HL-60/S4 treated with phorbol 12-myristate 13-acetate at 8.2 ng/mL for 4 days and 3 days (cell line): ENCODE measurements at regions not wholly inside any gene's neighbourhood (a gene's known extent, or its start where the extent isn't known, plus 50 kb on each side); places are given as distances from the start of the nearest gene placed in this dataset.
"Not testable (repeated sequence)": the region's sequence is repeated elsewhere in the genome, so short reads cannot be mapped to it uniquely, and the experiment has no call there.

Source experiments
- in situ Hi-C: fragments of 300-500 bp; cut with MboI; formaldehyde crosslinking; loops from 2 replicates; pipeline ENCODE4 v1.15.0; 2022; ENCODE audit warnings: low sequenced_read_pairs

DNA sequence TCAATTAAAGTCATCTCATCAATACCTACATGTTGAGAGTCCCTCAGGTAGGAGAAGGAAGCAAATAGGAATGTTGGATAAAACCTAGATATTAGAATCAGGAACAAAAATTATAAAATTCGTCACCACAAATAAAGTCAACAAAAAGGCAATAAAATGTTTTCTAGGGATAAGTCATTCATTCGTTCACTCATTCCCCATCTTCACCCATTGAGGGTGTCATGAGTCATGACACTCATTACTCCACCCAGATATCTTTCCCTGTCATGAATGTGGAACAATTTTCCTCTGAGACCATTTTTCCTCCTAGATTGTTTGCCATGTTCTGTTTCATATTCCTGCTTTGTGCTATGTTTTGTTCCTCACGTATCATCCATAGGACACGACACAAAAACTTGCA lies 50.9 kb upstream of the OLIG3 start:
- in situ Hi-C loops = no loop called here

DNA sequence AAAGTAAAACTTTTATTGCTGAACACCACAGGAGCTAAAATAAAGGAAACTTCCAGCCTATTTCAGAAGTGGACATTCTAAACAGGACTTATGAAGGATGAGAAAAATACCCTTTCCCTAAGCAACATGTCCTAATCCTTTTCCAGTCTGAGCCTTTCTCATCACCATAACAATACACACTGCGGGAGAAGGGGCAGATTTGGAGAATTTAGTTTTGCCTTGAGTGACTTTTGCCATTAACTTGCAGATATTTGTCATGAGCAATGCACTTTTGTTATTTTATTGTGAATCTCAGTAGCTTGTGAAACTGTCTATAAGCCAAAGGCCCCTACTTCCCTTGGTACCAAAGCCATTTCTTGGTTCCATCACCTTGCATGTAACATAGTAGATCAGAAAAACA lies 53.0 kb upstream of the OLIG3 start:
- in situ Hi-C loops = no loop called here

DNA sequence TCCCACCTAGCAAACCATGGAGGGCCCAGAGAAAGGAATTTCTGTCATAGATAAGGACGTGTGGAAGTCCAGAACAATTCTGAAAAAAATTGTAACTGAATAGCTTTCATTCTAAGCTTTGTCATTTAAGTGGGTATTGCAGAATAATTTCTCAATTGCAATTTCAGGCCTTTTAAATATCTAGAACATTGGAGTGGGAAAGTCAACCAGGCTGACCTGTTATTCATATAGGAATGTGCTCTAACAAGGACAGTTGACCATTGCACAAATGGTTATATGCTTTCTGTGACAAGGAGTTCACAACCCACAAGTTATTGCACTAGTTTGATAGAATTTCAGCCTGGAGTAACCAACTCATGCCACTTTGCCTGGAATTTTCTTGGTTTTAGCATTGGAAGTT lies 53.4 kb upstream of the OLIG3 start:
- in situ Hi-C loops = no loop called here

DNA sequence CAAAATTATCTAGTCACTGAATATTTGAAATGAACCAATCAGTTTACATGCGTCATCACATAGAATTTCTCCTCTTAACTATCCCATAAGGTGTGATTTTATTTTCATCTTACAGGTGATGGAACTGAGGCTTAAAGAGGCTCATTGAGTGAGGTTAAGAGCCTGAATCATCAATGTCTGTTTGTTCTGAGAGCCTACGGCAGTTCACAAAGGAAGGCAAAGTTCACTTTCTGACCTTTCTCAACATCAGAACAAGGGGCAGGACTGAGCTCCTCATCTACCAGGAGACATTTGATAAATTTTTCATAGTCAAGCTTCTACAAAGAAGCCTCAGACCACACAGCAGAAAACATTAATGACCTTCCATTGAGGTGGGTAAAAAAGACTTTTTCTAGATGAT lies 54.9 kb upstream of the OLIG3 start:
- in situ Hi-C loops = no loop called here

DNA sequence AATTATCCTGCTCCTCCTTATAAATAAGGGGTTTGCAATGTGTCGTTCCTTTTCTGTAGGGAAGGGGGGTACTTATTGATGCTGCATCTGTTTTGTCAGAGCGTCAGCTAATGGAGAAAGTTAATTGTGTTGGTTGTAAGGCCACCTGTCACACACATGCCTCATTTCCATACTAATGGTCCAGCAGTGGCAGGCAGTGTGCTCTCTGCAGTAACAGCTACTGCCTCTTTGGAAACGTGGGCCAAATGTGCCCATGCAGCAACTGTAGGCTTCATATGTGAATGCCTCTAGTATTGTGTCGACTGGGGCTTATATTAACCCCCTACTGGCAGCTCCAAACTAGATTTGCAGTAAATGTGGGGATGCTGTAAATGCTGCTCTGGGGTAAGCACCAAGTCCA lies 56.3 kb upstream of the OLIG3 start:
- in situ Hi-C loops = no loop called here

DNA sequence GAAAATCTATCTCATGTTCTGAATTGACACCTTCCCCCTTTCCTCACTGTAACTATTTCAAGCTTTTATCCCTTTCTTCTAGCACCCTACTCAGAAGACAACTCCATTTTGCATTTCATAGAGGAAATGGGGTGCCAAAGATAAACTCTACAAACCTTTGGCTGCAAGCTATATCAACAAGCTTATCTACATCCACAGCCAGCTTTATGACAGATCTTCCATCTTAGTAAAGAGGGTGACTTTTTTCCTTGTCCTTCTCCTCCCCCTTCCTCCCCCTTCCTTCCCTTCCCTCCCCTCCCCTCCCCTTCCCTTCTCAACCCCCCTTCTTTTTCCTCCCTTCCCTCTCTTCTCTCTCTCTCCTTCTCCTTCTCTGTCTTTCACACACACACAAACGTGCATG lies 58.0 kb upstream of the OLIG3 start:
- in situ Hi-C loops = no loop called here

DNA sequence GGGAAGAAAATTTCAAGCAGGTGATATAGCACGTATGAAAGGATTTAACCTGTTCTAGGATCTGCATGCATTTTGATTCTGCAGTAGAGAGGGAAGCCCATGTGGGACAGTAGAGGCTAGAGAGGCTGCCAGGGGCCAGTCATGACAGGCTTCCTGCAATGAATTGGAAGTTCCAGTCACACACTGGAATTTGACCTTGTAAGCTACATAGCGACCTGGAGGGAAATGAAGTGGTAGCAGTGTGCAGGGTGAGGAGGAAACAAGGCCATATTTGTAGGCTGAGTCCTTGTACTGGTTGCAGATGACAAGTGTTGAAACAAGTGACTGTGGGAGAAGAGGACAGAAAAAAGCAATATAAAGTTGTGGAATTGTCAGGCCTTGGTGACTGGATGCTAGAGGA lies 58.6 kb upstream of the OLIG3 start:
- in situ Hi-C loops = no loop called here

DNA sequence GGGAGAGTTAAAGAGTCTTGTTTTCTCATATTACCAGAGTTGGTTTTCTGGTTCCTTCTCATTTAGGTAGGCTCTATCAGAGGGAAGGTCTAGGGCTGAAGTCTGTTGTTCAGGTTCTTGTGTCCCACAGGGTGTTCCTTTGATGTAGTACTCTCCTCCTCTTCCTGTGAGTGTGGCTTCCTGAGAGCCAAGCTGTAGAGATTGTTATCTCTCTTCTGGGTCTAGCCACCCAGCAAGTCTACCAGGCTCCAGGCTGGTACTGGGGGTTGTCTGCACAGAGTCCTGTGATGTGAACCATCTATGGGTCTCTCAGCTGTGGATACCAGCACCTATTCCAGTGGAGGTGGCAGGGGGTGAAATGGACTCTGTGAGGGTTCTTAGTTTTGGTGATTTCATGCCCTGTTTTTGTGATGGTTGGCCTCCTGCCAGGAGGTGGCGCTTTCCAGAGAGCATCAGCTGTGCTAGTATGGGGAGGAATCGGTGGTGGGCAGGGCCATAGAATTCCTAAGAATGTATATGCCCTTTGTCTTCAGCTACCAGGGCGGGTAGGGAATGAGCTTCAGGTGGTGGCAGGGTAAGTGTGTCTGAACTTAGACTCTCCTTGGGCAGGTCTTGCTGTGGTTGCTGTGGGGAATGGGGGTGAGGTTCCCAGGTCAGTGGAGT lies 65.5 kb upstream of the OLIG3 start:
- in situ Hi-C loops = not testable (repeated sequence)

DNA sequence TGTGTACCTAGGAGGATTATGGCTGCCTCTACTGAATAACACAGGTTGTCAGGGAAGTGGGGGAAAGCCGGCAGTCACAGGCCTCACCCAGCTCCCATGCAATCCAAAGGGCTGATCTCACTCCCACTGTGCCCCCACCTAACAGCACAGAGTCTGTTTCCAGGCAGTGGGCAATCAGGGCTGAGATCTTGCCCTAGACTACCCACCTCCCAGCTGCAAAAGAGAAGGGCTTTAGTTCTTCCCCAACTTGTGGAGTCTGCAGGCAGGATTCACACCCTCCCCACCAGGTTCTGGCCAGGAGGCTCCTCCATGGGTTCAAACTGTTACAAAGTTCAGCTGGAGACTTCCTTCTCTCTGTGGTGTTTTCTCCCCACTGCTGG lies 66.0 kb upstream of the OLIG3 start:
- in situ Hi-C loops = no loop called here

DNA sequence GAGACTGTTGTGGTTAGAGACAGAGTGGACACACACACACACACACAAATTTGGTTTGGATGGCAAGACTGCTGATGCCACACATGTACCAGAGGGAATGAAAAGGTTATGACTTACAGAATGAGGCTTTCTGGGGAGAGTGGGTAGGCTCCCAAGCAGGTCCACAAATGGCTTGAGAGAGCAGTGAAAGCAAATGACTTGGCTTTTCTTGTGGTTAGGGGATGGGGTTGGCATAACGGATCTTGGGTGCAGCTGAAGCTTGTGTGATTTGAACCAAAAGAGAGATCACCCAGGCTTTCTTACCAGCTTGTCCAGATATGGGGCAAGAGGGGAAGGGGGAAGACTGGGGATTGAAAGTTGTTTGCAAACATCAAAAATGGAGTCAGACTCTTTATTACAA lies 73.9 kb upstream of the OLIG3 start:
- in situ Hi-C loops = no loop called here

DNA sequence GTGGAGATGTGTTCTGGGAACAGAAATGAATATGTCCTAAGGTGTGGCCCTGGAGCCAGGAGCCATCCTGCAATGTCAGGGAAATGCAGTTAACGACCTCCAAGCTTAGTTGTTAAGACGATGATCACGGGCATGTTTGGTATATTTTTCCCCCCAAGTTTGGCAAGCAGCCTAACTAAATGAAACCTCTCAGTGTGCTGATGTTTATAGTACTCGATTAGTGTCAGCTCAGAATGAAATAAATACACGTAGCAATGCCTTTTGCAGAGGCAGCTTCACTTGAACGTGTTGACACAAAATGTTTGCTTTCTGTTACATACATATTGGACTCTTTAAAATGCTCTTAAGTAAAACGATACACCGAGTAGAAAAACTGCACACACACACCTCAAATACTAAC lies 76.2 kb upstream of the OLIG3 start:
- in situ Hi-C loops = no loop called here

DNA sequence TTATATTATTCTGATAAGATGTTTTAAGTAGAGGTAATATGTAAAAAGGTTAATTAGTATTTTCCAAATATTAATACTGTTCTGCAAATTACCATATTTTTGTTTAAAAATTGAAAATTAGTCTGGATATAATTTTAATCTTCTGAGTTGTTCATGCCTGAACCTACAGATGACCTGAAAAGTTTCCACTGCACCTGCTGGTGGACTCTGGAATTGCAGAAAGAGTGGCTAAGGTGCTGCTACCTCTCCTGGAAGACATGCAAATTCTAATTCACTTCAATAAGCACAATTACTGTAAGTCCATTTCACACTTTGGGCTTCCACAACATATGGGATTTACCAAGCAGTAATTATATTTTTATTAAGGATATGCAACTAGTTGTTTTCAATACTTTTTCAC lies 77.7 kb upstream of the OLIG3 start:
- in situ Hi-C loops = no loop called here

DNA sequence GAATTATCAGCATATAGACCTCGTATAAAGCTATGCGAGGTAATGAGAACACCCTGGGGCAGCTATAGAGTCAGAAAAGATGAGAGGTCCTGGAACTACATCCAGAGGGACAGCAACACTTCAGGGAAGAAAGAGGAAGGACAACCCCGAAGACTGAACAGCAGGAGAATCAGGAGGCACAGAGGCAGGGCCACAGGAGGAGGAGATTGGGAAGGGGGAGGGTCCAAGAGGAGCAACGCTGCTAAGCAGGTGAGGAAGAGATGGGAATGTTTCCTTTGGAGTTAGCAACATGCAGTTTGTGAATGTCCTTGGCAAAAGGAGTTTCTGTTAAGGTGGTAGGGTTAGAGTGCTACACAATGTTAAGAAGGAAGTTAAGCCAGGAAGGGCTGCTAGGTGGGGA lies 79.5 kb upstream of the OLIG3 start:
- in situ Hi-C loops = no loop called here

DNA sequence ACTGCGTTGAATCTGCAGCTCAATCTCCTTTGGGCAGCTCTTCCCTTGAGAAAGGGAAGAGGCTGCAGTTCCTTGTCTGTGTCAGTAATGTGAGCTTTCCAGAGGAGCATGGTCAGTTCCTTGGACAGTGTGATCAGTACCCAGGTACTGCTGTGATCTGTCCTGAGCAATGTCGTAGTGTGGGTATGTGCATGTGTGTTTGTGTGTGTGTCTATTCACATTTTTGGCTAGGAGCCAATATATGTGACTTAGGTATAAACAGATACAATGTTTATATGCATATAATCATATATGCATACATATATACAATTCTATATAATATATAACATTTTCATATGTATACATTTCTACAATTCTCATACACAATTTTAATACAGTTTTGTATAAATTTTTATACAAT lies 85.4 kb upstream of the OLIG3 start:
- in situ Hi-C loops = no loop called here

DNA sequence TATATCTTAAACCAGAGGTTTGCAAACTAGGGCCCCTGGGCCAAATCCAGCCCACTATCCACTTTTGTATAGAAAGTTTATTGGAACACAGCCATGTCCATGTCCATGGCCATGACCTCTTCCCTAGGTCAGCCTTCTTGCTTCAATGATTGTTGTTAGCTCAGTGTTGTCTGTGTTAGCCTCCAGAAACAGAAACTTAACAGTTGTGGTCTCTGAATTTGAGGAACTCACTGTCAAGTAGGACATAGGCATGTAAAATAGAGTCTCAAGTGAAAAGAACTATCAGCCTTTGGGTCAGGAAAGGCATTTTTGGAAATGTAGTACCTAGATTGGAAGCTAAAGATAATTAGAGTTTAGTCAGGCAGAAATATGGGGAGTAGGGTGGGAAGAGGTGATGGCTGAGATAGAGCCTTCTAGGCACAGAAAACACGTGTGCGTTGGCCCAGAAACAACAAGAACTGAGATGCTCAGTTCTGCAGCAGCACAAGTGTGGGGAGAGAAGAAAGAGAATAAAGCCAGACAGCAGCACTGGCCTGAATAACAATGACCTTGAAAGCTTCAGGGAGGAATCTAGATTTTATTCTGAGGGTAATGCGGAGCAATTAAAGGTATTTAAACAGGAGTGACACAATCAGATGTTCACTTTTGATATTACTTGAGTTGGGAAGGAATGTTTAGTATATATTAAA lies 87.0 kb upstream of the OLIG3 start:
- in situ Hi-C loops = no loop called here

DNA sequence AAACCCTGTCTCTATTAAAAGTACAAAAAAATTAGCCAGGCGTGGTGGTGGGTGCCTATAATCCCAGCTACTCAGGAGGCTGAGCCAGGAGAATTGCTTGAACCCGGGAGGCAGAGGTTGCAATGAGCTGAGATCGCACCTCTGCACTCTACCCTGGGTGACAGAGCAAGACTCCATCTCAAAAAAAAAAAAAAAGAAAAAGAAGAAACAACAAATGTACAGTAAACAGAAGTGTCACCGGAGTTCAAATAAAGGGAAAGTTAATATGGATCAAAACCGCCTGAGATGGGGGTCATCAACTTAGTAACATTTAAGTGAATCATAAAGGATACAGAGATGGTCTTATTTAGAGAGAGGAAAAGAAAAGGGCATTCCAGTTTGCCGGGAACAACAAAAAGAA lies 89.3 kb upstream of the OLIG3 start:
- in situ Hi-C loops = not testable (repeated sequence)

DNA sequence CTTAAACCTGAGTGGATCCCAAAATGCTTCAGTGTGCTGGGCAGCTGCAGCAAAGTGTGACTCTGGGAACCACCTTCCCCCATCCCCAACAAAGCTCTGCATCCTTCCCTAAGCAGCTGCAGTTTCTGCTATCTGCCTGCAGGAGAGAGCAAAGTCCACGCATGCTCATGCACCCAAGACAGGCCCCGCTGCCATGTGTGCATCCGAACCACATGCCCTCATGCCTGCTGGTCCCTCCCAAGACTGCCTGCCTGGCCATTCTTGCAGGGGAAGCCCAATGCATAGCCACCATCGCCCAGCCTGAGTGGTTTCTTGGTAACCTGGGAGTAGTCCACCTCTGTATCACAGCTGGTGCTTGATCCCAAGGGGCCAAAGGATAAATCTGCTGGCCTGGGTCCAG lies 94.3 kb upstream of the OLIG3 start:
- in situ Hi-C loops = no loop called here

DNA sequence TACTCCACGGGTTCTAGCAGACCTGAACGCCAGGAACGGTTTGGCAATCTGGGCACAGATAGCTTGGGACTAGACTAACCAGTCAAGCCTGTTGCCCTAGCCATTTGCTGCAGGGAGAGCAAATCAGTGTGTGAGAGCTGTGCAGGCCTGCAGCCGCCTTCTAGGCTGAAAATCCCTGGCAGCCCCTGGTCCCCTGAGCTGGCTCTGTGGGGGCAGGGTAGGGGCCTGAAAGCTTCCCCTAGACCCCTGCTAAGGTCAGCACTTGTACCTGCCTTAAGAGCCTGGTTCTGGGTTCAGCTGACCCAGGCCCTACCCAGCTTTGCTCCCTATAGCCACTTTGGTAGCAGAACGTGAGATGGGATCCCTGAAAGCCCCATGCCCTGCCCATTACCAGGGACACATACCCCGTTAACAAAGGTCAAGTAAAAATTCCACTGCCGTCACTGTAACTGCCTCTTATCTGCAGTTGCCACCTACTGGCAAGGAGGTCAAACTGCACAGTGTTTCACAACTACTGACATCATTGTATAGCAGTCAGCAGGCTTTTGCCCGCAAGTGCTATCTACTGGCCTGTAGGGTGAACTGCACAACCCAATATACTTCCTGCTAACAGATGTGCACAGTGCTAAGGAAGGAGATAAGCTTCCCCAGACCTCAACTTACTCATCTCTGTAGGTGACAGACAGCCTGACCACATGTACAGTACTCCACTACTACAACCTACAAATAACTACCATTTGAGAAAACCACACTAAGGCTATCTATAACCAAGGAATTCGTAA lies 95.1 kb upstream of the OLIG3 start:
- in situ Hi-C loops = no loop called here

DNA sequence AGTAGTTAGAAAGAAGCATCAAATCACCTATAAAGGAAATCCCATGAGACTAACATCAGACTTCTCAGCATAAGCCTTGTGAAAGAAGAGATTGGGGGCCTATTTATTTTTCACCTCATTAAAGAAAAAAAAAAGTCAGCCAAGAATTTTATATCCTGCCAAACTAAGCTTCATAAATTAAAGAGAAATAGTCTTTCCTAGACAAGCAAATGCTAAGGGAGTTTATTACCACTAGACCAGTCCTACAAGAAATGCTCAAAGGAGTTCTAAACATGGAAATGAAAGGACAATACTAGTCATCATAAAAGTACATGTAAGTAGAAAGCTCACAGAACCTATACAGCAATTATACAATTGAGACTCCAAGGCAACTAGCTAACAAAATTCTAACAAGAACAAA lies 96.5 kb upstream of the OLIG3 start:
- in situ Hi-C loops = no loop called here

DNA sequence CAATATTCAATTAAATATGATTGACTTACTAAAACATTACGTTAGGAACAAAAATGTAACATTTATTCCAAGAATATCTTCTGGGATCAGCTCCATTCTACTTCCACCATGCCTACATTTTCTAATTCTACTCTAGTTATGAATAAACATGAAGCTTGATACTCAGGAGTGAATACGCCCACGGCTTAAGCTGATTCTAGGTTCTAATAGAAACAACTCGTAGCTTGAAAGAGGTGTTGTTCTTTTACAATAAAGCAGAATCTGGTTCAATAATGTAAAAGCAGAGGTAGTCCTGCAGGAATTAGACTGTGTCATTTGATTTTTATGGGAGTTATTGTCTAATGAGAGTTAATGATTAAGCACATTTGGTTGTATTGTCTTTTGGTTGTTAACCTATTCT lies 107.3 kb upstream of the OLIG3 start:
- in situ Hi-C loops = no loop called here

DNA sequence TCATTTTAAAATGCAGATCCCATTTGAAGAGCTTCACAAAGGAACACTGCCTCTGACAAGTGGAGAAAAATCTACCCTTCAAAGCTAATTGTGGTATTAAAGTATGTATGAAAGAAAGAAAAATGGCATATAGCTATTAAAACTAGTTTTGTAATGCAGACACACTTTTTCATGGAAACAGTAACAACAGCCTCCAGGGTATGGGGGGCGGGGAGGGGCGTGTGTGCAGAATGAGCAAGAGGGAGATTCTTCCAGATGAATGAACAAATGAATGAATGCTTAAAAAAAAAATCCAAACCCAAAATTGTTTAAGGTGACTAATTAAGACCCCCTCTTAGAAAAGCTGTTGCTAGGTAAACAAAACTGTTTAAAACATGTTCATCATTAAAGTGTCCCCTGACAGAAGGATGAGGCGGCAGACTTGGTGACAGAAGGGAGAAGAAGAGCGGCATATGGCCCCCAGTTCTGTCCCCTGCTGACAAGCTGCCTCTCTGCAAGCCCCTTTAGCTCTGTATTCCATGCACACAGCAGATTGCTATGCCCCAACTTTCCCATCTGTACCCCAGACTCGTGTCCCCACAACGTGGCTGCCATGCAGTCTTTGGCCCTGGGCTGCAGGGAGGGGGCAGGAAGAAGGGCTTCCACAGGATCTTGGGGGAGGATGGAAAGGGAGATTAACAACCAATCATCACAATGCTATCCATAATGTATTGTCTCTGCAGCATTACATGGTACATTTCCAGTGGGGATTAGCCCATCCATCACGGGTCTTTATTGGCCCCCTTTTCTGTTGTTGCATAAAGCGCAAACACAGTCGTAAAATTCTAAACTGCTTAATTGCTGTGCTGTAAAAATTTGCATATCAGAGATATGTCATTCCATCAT lies 108.4 kb upstream of the OLIG3 start:
- in situ Hi-C loops = no loop called here
